ENCODE measurements at regions not wholly inside any gene's neighbourhood (a gene's known extent, or its start where the extent isn't known, plus 50 kb on each side); places are given as distances from the start of the nearest gene placed in this dataset.

DNA sequence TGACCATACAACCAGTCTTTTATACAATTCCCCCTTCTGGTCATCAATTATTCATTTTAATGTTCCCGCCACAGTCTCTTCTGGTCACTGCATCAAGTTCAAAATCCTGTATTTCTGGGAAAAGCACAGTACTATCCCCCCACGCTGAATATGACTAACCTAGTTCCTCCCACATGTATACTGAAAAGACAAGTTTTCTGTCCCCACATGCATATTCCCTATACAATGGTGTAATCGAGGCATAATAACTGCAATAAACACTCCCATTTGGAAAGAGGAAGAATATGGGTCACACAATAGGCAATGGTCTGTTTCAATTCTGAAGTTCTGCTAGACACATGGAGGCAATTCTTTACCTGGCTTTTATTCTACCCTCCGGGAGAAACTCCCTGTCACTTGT is 344.9 kb downstream of the EFNA5 start:
- no peak for DNase-seq

- no peak for DNase-seq
Measured at GRCh38 chr5:107324809-107325208, 345.9 kb downstream of the EFNA5 start.

DNA sequence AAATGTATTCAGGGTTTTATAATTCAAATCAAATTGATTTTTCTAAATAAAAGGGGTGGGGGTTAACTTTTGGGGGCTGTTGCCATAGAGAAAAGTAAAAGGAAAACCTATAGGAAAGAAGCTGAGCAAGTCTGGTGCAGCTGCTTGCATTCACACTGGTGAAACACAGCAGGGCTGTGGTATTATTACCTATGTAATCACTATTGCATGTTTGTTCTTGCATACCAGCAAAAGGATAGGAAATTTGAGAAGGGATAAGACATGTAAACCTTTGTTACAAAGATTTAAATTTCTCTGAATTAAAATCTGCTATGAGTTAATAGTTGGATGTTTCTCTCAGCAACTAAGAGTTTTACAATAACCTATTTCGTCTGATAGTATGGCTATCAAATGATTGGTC is 346.7 kb downstream of the EFNA5 start:
- no peak for DNase-seq

DNA sequence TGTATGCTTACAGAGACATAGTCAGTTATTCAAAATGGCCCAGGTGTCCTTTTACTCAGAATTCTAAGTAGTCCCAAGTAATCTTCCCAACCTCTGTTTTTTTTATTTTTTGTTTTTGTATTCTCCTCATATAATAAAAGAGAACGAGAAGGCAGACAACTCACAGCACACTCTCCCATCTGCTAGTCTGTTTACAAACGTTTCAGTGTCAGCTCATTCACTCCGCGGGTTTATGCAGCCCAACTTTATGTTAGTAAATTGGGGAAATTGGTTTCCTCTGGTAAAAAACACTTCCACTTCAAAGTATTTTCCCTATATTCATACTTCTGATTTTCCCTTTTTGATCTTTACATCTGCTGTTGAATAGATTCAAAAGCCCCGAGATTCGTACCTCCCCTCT is 347.2 kb downstream of the EFNA5 start:
- DNase-seq = no peak

GRCh38 chr5:107322936-107323335 is 347.8 kb downstream of the EFNA5 start:
- no peak for DNase-seq

- DNase-seq = no peak
Measured at GRCh38 chr5:107321906-107322305, 348.8 kb downstream of the EFNA5 start.

DNA sequence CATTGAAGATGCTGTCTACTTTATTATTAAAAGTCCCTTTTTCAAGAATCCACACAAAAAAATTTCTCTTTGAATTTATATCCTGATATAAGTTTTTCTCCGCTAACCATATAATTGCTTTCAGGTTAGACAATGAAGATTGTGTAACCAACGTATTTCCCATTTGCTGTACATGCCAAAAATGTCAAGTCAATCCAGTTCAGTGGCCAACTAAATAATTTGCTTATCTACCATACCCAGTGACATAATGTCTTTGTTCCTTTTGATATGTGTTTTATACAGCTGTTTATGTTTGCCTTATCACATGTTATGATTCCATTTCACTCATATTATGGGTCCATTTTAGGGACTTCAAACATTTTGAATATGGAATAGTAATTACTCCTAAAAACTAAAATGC is 349.9 kb downstream of the EFNA5 start:
- DNase-seq = no peak

- no peak for DNase-seq
Measured at GRCh38 chr5:107320376-107320775, 350.4 kb downstream of the EFNA5 start.

DNA sequence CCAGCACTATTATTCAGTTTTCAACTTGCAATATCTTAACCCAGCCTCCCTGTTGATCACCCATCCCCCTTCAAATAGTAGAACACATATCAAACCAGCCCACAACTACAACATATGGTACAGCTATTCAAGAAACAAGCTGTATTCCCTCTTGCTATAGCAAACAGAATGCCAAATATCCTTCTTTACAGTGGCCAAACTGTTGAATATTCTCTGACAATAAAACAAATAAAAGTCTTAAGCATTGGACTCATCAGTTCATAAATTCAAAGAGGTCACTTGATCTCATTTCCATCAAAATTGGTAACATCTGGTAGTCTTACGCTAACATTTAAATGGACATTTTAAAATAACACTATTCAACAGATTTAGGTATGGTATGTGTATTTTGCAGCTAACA is 350.8 kb downstream of the EFNA5 start:
- no peak for DNase-seq

- no peak for DNase-seq
Measured at GRCh38 chr5:107314330-107314729, 356.4 kb downstream of the EFNA5 start.

- no peak for DNase-seq
Measured at GRCh38 chr5:107313921-107314320, 356.8 kb downstream of the EFNA5 start.

DNA sequence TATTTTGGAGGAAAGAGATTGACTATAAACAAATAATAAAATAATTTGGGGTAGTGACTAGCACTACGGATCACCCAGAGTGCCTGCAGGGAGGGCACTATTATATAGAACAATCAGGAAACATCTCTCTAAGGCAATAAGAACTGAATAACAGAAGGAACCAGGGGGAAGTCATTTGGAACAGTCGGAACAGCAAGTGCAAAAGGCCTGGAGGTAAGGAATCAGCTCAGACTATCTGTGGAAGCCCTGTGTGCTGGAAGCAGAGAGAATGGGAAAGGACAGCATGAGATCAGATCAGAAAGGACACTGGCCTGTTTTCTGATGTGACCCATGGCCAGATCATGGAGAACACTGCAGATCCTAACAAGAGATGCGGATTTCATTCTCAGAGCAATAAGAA is 357.6 kb downstream of the EFNA5 start:
- DNase-seq = no peak

DNA sequence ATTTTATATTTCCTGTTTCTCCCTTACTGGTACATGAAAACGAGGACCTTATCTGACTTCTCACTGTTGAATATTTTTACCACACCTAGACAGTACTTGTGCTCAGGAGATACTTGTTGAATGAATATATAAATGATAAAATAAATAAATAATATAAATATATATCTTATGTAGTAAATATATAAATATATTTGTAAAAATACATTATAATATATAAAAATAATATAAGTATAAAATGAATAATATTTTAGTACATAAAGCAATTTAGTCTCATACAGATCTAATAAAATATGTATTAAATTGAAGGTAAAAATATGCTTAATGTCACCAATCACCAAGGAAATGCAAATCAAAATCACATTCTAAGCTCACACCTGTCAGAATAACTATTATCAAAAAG is 360.6 kb downstream of the EFNA5 start:
- DNase-seq = no peak

DNA sequence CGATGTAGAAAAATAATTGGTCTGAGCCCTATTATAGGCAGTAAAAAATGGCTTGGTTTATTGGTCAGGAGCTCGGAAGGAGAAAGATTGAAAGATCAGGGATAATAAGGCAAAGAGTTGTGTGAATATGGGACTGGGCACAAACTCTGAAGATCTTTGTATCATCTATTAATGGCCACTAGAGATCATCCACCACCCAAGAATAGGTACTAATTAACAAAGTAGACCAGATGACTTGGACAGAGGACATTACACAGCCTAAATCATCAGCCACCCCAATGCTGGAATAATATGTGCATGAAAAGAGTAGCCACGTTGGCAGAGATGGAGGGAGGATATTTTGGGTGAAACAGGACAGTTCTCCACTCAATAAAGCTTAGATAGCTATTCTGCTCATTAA is 364.1 kb downstream of the EFNA5 start:
- no peak for DNase-seq

DNA sequence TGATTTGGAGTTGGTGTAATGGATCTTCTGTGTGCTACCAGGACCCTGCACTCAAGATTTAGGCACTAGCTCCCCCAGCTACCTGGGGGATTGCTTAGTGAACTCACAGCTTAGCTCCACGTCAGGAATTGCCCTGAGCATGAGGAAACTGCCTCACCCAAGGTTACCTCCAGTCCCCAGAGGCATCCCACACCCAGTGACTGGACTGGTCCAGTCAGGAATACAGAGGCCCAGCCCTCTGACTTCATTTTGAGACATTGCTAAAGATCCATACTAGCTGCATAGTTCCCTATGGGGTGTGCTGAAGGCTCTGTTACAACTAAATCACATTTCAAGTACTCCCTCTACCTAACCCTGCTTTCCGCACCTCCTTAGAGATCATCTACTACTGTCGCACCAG is 364.7 kb downstream of the EFNA5 start:
- no peak for DNase-seq

- no peak for DNase-seq
Measured at GRCh38 chr5:107304684-107305083, 366.1 kb downstream of the EFNA5 start.

DNA sequence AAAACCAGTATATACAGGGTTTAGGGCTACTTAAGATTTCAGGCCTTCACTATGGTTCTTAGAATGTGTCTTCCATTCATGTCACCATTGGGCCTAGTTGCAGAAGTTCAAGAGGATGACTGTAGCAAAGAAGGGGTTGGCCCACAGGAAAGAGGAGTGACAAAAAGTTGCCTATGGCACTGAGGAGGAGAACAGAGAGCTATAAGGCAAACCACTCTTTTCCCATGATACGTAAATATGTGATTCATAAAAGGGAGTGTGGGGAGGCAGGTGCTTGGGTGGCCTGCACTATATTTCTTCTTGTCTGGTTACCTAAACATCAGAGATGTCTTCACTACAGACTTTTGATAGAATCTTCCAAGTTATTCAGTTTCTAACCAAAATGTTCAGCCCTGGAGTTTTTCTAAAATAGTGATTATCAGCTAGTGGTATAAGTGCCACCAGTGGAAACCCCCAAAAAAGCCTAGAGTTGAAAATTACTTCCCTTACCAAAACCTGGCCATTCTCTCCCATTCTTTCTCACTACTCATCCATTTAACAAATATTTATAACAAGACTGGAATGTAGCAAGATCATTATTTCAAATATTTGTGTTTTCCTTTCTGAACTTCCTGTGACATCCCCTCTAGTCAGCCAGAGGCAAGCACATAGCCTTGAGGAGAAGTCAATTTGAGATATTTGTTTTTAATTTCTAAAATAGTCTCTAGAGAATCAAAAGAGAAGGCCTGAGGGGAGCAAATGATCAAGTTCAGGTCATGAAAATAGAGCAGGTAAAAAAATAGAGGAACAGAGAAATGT is 367.4 kb downstream of the EFNA5 start:
- no peak for DNase-seq

DNA sequence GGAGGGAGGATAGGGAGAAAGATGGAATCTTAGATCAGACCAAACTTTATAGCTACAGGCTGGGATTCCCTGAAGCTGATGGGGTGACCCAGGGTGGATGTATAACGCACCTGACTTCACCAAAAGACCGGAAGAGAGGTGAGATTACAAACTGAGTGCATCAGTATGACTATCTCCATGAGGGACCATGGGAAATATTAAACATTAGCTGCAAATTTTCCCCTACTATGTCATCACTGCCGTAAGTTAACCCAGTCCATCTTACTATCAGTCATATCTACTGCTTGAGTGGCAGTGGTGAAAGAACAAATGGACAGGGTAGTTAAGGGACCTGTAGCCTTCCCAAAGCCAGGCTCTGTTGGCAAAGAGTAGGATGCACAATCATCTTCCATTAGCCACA is 368.3 kb downstream of the EFNA5 start:
- no peak for DNase-seq

DNA sequence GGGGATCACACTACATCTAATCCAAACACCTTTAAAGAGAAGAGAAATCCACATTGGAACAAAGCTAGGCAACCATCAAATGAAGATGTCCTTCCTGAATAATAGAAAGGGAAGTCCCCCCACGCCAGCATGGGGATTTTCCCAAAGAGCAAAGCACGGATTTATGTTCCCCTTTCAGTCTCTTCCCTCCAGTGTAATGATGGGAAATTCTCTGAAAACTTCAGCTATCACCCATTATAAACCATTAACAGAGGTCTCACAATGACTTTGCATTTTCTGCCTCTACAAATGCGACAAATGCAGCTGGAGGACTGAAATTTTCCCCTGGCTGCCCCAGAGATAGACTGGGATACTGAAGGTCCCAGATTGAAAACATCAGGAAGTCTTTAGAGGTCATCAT is 368.7 kb downstream of the EFNA5 start:
- DNase-seq = no peak

DNA sequence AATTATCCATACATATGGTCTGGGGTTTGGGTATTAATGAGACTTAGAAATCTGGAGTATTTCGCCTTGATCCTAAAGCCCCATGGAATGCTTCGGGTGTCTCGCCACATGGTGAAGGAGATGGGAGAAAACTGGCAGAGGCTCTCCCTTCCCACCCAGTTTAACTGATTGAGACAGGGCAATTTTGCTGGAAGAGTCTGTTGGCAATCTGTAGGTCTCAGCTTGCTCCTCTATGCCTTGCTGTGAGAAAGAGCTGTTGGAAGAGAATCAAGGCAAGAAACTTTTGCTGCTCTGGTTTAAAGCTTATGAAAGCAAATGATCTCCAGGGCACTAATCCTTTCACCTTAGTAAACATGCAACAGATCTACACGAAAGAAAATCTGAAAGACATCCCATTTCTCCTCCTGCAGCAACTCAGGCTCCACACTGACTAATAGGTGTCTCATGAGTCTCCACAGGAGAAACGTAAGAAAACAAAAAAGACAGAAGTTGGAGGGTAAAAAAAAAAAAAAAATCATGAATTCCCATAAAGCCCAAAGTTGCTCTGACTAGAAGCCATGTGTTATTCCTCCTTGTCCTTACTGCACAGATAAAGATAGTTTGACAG is 369.9 kb downstream of the EFNA5 start:
- DNase-seq = no peak

DNA sequence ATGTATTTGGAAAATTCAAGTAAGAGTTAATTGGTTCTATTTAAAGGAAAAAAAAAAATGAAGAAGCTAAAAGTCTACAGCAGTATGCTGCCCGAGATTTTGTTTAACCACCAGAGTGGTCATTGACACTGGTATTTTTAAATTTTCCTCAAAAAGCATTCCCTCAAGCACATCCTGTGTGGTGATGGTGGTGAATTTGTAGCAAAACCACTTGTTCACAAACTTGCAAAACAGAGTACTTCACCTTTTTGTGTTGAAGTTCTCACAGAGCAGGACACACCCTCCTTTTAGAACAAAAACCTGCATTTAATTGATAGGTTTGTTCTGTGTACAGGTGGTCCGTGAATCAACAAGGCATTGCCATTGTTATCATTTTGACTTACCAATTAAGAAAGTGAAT is 374.2 kb downstream of the EFNA5 start:
- no peak for DNase-seq

- DNase-seq = no peak
Measured at GRCh38 chr5:107295914-107296313, 374.8 kb downstream of the EFNA5 start.

DNA sequence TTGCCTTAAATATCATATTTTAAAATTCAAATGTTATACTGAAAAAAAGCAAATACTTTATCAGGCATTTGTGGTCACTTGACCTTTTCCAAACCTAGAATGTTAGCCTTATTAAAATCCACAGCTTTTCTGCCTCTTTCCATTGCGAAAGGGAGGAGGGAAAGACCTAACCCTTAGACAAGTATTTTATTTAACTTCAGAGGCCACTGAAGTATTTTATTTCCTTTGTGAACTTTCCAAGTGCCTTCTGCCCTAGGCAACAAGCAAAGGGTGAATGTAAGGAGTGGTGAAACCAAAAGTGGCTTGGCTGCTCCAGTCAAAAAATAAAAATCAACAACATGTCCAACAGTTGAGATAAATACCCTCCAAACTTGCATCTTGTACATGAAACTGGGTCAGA is 376.1 kb downstream of the EFNA5 start:
- no peak for DNase-seq

DNA sequence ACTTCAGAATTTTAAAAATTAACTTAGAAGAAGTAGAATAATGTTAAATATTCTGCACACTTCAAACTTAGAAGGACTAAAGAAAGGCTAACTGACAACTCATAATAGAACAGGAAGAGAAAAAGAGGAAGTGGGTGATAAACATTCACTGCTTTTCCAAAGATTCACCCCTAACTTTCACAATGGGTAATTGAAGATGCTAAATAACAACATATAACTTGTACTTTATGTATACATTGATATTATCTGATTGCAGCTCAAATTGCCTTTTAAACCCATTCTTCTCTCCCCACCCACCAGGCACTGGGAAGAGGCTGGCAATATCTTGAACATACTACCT is 376.6 kb downstream of the EFNA5 start:
- DNase-seq = no peak

- no peak for DNase-seq
Measured at GRCh38 chr5:107293541-107294210, 377.1 kb downstream of the EFNA5 start.

Measured in activated CD8-positive, alpha-beta memory T cell treated with anti-CD3 and anti-CD28 coated beads, Interleukin-2, amount 50 U/mL, for 48 hours (primary cell).